GM21723 (cell line): ENCODE measurements at regions not wholly inside any gene's neighbourhood (a gene's known extent, or its start where the extent isn't known, plus 50 kb on each side); places are given as distances from the start of the nearest gene placed in this dataset.

Source experiments
- ATAC-seq: cut with Tn5 transposase; IDR thresholded peaks from one replicate; pipeline ENCODE4 v1.9.1; 2021; ENCODE audit warnings: mild to moderate bottlenecking, moderate library complexity; ENCODE audit not compliant: unreplicated experiment

DNA sequence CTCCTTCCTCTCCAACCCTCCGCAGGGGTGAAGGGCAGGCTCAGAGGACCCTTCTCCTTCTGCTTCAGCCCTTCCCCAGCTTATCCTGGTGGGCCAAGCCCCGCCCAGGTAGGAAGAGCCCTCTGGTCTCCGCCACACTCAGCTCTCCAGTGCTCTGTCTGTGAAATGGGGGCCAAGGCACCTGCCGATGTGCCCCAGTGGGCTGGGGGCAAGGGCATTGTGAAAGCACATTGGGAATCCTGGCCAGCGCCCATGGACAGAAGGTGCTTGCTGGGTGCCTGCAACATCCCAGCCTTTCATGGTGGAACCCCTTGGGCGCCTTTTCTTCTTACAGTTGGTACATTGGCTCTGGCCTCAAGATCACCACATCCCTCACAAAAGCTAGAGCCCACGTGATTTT is 150.8 kb downstream of the INHBB start:
- ATAC-seq, result no peak

DNA sequence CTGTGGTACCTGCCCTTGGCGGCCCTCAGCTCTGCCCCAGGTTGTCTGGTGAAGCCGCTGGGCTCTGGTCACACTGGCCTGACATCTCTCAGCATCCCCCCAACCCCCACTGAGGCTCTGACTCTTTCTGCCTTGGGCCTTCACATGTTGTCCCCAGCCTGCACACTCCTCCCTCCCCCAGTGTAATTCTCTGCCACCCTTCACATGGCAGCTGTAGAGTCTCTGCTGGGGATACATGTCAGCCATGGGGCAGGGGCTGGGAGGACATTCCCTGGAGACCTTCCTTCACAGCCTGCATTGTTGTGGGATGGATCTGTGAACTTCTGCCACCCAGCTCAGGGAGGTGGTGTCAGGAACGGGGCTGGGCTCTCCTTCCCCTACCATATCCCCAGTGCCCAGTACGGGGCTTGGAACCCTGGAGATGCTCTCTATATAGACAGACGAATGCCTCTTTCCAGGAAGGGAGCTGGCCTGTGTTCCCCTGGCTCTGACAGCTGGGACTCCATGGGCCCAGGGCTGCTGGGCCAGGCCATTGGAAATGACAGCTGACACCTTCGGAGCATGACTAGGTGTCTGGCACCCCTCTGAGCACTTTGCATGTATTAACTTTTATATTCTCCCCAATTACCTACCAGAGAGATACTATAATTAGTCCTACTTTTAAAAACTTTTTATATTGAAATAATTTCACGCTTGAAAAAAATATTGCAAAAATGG is 151.5 kb downstream of the INHBB start:
- ATAC-seq, result no peak

DNA sequence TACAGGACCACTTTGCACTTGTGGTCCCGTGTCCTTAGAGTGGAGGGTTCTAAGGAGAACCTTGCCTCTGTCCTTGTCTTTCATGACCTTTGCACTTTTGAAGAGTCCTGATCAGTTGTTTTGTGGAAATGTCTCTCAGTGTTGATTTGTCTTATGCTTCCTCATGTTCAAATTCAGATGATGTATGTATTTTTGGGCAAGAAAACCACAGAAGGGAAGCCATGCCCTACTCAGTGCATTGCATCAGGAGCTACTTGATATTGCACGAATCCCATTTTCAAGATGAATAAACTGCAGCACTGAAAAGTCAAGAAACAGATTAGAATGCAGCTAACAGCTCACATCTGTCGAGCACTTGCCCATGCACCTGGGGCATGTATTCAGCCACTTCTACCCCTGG is 152.2 kb downstream of the INHBB start:
- ATAC-seq, result no peak

DNA sequence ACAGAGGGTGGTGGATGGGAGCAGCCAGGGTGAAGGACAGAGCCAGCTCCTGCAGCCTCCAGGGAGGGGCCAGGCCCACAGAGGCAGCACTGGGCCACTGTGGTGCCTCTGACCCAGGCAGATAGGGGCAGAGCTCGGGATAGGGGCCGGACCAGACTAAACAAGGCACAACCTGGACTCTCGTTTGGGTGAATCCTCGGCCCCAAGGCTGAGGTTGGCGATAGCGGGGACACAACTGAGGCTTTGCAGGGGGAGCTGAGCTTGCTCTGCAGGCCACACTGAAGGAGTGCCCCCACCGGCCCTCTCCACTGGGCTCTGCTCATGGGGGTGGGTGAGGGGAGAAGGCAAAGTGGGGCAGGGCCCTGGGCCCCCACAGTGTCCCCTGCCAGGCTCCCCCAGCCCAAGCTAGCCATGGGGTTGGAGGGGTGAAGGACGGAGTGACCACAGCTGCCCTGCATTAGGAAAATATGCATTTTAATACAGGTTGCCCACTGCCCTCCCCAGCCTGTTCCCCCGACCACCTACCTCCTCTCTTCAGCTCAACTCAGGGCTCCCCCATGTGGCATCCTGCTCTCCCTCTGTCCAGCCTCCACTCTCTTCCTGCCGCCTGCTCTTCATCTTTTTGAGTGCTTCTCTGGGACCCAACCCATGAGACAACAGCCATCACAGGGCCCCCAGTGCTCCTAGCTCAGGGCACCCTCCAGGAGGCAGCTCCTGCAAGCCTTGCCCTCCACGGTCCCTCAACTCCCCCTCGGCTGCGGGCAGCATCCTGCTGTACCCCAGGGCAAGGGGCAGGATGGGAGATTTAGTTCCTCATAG is 152.8 kb downstream of the INHBB start:
- ATAC-seq, result no peak

DNA sequence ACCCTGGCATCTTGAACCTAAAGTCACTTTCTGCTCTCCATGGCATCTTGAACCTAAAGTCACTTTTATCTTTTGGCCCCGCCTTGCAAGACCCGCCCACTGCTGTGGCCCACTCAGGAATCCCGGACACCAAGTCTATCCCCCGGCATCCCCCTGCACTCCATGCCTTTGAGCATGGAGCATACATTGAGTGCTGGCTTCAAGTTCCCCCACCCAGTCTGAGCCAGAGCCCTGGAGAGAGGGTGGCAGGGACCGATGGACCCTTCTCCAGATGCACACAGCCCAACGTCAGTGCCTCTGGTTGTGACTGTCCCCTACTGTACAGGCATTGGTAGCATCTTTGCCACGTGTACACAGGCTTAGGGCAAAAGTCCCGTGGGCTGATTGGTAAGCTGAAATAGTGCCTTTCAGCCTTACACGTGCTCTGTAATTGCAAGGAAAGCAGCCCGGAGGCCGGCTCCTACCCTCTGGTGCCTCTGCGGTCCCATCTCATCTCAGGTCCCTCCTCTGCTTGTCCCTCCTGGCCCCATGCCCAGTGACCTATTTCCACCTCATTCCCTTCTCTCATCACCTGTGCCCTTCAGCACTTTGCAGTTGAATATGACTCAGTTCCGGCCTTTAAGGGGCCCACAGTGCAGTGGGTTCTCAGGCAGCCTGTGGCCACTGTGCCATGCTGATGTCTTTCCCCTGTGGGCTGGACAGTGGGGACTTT is 154.0 kb downstream of the INHBB start:
- ATAC-seq, result no peak

GRCh38 chr2:120501591-120501990 is 155.7 kb downstream of the INHBB start:
- ATAC-seq, result no peak

- no peak for ATAC-seq
Measured at GRCh38 chr2:120502357-120502756, 156.4 kb downstream of the INHBB start.

GRCh38 chr2:120502761-120503160 is 156.8 kb downstream of the INHBB start:
- no peak for ATAC-seq

DNA sequence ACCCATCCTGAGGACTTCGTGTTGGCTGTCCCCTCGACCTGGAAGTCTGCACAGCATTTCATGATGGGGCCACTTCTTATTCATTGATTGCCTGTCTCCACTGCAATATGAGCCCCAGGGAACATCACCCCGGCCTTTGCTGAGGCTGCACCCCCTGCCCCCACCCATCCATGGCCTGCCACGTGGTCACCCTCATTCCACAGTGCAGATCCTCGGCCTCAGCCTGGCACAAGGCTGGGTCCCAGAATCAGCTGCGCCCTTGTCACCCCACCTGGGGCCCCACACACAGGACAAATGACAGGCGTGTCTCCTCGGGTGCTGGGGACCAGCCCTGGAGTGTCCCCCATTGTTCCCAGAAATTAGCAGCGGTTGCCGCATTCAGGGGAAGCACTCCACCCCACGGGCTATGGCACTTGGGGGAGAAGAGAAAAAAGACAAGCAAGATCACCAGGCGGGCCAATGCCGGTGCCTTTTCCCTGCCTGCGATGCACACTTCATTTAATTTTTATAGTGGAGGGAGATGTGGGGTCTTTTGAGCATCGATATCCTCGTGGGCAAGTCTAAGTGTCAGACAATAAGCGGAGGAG is 157.4 kb downstream of the INHBB start:
- ATAC-seq, result no peak

DNA sequence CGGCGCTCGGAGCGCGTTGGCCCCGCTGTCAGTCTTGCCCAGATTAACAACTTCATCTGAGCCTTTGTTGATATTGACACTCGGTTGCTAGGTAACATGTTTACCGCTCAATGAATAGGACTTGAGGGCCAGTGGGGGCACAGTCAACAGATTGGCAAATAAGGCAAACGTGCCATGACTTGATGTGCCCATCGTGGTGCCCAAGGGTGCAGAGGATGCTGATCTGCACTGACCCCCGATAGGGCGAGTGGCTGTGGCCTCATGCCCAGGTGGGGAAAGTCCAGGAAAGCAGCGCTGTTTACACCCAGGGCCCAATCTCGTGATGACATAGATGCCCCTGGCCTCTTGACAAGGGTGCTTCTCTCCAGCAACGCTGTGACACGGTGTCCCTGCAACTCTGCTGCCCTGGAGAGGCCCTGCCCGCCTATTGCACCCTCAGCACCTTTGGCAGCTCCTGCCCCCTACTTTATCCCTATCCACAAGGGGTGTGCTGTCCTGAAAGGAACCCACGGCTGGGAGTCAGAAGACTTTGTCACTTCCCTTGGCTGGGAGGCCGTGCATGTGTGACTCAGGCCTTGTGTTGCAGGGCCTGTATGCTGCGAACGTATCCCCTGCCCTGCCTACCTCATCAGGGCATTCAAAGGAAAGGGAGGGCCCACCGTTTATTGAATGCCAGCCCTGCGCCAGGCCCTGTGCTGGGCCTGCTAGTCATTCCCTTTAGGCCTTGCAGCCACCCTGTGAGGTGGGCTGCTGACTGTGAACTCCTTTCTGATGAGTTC is 158.0 kb downstream of the INHBB start:
- ATAC-seq, result no peak

DNA sequence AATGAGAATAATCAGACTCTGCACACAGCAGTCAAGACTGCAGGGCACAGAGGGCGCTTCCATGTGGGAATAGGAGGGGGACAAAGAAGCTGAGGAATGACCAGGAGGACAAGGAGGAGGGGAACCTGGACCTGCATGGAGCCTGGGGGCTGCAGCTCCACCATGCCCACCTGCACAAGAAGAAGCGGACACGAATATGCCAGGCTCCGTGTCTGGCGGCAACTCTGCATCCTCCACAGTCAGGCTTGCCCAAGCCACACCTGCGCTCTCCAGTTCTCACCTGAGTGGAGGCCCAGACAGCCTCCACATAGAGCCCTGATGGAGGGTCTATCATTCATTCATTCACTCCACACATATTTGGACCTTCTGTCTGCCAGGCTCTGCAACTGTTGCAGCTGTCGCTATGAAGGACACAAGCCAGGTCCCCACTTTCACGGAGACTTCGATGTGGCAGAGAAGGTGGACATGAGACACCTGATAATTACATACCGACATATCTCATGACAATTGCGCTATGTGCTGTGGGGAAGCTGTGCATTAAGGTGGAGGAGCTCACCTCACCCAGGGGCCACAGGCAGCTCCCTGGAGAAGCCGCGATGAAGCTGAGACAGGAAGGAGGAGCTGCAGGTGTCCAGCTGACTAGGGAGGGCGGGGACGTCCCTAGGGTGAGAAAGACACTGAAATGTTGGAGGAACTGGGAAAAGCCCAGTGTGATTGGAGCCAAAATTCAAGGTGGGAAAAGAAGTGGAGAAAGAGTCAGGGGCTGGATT is 159.2 kb downstream of the INHBB start:
- no peak for ATAC-seq

DNA sequence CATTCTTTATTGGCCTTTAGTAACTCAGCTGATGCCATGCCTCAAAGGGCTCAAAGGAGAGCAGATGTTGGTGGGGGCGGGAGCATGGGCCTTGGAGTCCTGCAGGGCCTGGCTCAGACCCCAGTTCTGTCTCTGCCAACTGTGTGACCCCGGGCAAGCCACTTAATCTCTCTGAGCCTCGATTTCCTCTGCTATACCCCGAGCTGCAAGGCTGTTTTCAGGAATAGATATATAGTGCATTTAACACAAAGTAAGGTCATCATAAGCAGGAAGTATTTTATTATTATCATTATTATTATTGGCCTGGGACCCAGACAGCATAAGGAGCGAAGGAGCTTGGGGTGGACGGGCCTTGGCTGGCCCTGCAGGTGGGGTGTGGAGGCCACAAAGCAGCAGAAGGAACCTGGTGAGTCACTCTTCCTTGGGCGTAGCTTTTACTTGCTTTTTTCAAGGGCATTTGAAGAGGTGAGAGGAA is 162.7 kb downstream of the INHBB start:
- no peak for ATAC-seq

GRCh38 chr2:120509213-120509815 is 163.4 kb downstream of the INHBB start:
- ATAC-seq, result no peak

- ATAC-seq, result no peak
Measured at GRCh38 chr2:120509991-120510735, 164.2 kb downstream of the INHBB start.

DNA sequence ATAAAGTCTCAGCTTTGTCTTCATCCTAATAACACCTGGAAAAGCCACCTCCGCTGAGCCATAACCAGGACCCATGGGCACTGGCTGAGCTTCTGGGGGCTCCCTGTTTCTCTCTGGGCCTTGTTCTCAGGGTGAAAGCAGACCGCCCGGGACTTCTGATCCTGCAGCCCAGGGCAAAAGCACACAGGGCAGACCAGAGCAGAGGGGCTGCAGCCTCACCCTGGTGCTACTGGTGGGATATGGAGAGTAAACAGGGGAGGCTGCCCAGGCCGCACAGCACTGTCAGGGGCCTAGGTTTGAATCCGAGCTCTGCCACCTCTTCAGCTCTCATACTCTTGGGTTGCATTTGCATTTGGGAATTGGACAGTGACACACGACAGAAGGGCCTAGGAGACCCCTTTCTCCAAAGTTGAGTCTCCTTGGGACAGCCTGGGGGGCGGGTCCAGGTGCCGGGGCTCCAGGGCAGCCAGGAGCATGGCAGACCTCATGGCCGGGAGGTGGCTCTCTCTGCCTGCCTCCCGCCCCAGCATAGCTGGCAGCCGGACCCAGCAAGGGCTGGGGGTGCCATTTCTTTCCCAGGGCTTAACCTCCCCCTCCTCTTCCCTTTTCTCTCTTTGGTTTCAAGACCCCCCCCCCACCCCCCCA is 164.9 kb downstream of the INHBB start:
- no peak for ATAC-seq

DNA sequence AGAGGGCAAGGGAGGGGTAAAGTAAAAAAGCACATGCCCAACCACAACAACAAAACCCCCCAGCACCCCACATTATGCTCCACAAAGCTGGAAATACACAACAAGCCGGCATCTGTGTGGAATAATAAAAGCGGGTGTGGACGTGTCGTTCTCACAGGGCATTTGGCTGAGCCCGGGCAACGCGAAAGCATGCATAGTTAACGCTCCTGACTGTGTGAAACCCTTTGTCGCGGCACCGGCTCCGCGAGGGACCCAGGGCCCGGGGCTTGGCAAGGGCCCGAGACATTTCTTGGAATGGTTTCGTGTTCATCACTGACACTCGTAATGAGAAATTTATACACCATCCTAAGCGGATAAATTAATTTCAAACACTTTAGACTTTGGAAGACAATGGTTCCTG is 165.6 kb downstream of the INHBB start:
- no peak for ATAC-seq

GRCh38 chr2:120511947-120512710 is 166.2 kb downstream of the INHBB start:
- ATAC-seq, result no peak
